ENCODE measurements at regions not wholly inside any gene's neighbourhood (a gene's known extent, or its start where the extent isn't known, plus 50 kb on each side); places are given as distances from the start of the nearest gene placed in this dataset.

DNA sequence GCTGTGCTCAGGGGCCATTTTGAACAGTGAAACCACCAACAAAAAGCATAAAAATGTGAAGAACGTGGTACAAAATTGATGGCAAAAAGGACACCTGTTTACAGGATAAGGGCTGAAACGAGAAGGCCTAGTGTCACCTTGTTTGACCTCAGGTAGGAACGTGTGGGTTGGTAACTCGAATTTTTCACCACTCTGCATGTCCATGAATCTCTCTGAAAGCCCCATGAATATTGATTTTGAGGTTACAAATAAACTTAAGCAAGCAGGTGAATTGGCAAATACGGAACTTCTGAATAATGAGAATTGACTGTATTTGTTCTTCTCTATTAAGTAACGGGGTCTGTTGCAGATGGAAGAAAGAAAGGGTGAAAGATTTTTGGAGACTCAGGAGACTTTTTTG is 59.6 kb upstream of the EDN1 start:
- H3K4me3 ChIP-seq (ENCODE audit: low read depth, low read length), result no peak overlapping the region
- DNase-seq (ENCODE audit: low read depth), result no peak
- no peak for TF ChIP-seq CTCF (conservative IDR thresholded peaks at IDR 0.05; ENCODE audit: low read depth, low read length)

DNA sequence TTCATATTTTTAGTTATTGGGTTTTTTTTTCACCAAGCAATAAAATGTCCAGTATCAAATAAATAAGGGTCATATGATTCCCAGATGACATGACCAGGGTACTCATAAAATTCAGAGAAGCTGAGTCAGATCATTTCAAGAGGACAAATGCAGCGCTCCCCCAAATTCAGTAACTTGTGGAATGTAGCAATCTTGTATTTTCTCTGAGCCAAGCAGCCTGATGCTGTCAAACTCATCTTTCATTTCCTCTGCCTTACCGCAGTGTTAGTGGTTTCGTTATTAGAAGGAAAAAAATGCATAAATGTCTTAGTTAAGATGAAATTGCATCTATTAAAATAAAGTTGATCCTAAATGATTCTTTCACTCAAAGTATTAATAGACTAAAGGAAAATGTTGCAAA is 57.8 kb upstream of the EDN1 start:
- no peak overlapping the region for H3K4me3 ChIP-seq (ENCODE audit: low read depth, low read length)
- TF ChIP-seq CTCF (conservative IDR thresholded peaks at IDR 0.05; ENCODE audit: low read depth, low read length), result no peak
- DNase-seq (ENCODE audit: low read depth), result peak; percentile 61

- H3K4me3 ChIP-seq (ENCODE audit: low read depth, low read length), result no peak overlapping the region
- no peak for TF ChIP-seq CTCF (conservative IDR thresholded peaks at IDR 0.05; ENCODE audit: low read depth, low read length)
- DNase-seq (ENCODE audit: low read depth), result no peak
Measured at GRCh38 chr6:12232821-12233220, 57.3 kb upstream of the EDN1 start.

DNA sequence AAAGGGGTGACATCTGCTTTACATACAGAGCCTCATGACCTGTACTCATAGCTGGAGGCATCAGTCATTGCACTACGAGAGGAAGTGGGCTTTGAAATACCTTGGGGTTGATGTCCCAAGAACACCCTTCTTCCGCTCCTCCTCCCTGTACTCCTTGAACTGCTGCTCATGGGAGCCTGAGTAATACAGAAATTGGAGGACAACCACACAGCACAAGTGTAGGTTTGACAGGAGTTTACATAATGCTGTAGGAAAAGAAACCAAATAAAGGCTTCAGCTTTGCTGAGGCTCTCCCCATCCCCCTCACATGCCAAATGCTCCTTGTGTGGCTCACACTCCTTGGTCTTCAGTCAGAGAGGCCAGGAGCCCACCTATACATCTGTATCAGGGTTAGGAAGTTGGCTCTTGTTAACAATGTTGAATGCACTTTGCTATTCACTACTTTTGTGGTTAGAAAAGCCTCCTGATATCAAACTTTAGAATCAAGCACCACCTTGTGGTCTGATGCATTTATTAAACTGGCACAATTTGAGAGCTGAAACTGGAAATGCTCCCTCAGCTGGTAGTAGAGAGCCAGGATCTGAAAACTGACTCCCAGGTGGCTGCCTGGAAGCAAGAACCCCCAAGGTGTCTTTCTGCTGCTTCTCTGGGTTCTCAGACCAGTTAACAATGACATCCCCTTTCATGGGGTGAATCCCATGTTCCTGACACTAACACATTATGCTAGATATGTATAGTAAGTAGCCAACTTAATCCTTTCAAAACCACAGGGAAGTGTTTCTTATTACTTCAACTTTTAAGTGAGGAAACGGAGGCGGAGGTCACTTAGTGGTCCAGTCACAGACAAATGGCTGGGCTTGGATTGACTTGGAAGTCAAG is 56.2 kb upstream of the EDN1 start:
- peak; percentile 89 for TF ChIP-seq CTCF (conservative IDR thresholded peaks at IDR 0.05; ENCODE audit: low read depth, low read length)
- peak; percentile 91 for DNase-seq (ENCODE audit: low read depth)
- no peak overlapping the region for H3K4me3 ChIP-seq (ENCODE audit: low read depth, low read length)

DNA sequence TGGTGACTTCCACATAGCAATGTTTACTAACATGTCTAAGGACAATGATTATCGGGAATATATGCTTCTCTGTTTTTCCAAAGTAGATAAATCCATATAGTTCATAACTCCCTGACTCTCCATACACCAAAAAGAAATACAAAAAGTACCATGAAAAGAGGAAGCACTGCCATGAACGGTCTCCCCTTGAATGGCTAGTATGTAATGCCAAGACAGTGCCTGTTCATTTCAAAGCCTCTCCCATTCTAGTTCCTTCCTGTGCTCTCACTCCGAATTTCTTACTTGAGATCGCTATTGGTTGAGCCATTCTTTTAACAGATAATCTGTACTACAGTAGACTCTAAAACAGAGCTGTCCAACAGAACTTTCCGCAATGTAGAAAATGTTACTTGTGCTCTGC is 54.8 kb upstream of the EDN1 start:
- TF ChIP-seq CTCF (conservative IDR thresholded peaks at IDR 0.05; ENCODE audit: low read depth, low read length), result no peak
- no peak overlapping the region for H3K4me3 ChIP-seq (ENCODE audit: low read depth, low read length)
- no peak for DNase-seq (ENCODE audit: low read depth)

DNA sequence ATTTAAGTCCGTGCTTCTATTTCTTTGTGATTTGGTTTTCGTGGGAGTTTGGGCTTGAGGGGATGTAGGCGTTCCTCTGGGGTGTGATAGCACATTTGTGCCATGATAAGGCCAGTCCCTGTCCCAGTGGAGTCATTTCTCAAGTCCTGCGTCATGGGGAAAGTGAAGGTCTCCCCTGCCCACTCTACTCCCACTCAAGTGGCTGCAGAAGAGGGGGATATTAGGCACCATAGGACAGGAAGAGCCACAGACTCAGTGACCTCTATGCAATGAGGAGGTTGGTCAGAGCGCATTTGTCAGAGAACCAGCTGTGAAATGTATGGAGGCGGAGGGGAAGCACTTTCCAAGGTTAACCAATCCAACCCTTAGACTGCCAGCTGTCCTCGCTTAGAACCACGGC is 51.9 kb upstream of the EDN1 start:
- no peak for DNase-seq (ENCODE audit: low read depth)
- no peak for TF ChIP-seq CTCF (conservative IDR thresholded peaks at IDR 0.05; ENCODE audit: low read depth, low read length)
- no peak overlapping the region for H3K4me3 ChIP-seq (ENCODE audit: low read depth, low read length)
